Loucy (cell line): ENCODE measurements at regions not wholly inside any gene's neighbourhood (a gene's known extent, or its start where the extent isn't known, plus 50 kb on each side); places are given as distances from the start of the nearest gene placed in this dataset.

Experiments
- H2AFZ ChIP-seq: fragments of 200-600 bp; sonication (generic); 2 replicates; pipeline ENCODE4 v1.6.0; 2016; ENCODE audit warnings: antibody characterized with exemption, mild to moderate bottlenecking, low read length, moderate library complexity
- H3F3A ChIP-seq: fragments of 200-600 bp; 2 replicates; pipeline ENCODE4 v1.6.0; 2016; ENCODE audit warnings: antibody characterized with exemption, low read depth, mild to moderate bottlenecking
- H3K27me3 ChIP-seq: fragments of 200-600 bp; sonication (generic); 2 replicates; pipeline ENCODE4 v1.6.1; 2014; ENCODE audit warnings: low read length, mild to moderate bottlenecking; ENCODE audit not compliant: insufficient read depth, poor library complexity, severe bottlenecking
- H3K36me3 ChIP-seq: fragments of 200-600 bp; sonication (generic); 2 replicates; pipeline ENCODE4 v1.6.1; 2016; ENCODE audit warnings: low read length; ENCODE audit not compliant: insufficient read depth
- H3K4me1 ChIP-seq: fragments of 200-600 bp; sonication (generic); 2 replicates; pipeline ENCODE4 v1.5.1; 2014; ENCODE audit warnings: low read length, mild to moderate bottlenecking; ENCODE audit not compliant: insufficient read depth, poor library complexity, severe bottlenecking
- H3K4me2 ChIP-seq: fragments of 200-600 bp; sonication (generic); 2 replicates; pipeline ENCODE4 v1.6.0; 2014; ENCODE audit warnings: antibody characterized with exemption, low read length, low read depth, mild to moderate bottlenecking; ENCODE audit not compliant: poor library complexity, severe bottlenecking
- H3K4me3 ChIP-seq: fragments of 200-600 bp; sonication (generic); 2 replicates; pipeline ENCODE4 v1.5.1; 2014; ENCODE audit warnings: low read length, mild to moderate bottlenecking, mixed read lengths; ENCODE audit not compliant: poor library complexity, severe bottlenecking
- H3K79me2 ChIP-seq: fragments of 200-600 bp; sonication (generic); 2 replicates; pipeline ENCODE4 v1.6.1; 2014; ENCODE audit warnings: low read length; ENCODE audit not compliant: insufficient read depth
- H3K9ac ChIP-seq: fragments of 200-600 bp; sonication (generic); 2 replicates; pipeline ENCODE4 v1.6.0; 2014; ENCODE audit warnings: mild to moderate bottlenecking, low read depth, low read length, moderate library complexity; ENCODE audit not compliant: poor library complexity, severe bottlenecking
- H3K9me2 ChIP-seq: fragments of 200-600 bp; sonication (generic); replicated peaks from 2 replicates; pipeline ENCODE4 v1.6.1; 2016; ENCODE audit warnings: low read depth, low read length, mixed read lengths
- H3K9me3 ChIP-seq: fragments of 200-600 bp; sonication (generic); 2 replicates; pipeline ENCODE4 v1.6.1; 2014; ENCODE audit warnings: mild to moderate bottlenecking, antibody characterized with exemption, low read length, low read depth; ENCODE audit not compliant: insufficient read depth
- H4K20me1 ChIP-seq: fragments of 200-600 bp; sonication (generic); 2 replicates; pipeline ENCODE4 v1.6.0; 2014; ENCODE audit warnings: antibody characterized with exemption, low read length, mild to moderate bottlenecking; ENCODE audit not compliant: insufficient read depth, poor library complexity, severe bottlenecking
- CTCF ChIP-seq: fragments of 200-600 bp; sonication (generic); conservative IDR thresholded peaks from 2 replicates; pipeline ENCODE4 v1.5.1; 2014; ENCODE audit warnings: mild to moderate bottlenecking, antibody characterized with exemption, low read length
- EZH2phosphoT487 ChIP-seq: fragments of 200-600 bp; IDR thresholded peaks from 2 replicates; pipeline ENCODE4 v1.6.1; 2018; ENCODE audit warnings: antibody characterized with exemption, mild to moderate bottlenecking, moderate library complexity, borderline replicate concordance

- no peaks in the 10 kb centered on the region for H4K20me1 ChIP-seq
- H3K4me1 ChIP-seq = no peaks in the 10 kb centered on the region
- peaks cover 5% of the 10 kb centered on the region for H3K27me3 ChIP-seq
- H3K4me2 ChIP-seq = no peak overlapping the region
- H3K9ac ChIP-seq = no peak overlapping the region
- H3F3A ChIP-seq = no peaks in the 10 kb centered on the region
- no peaks in the 10 kb centered on the region for H3K9me3 ChIP-seq
- no peaks in the 10 kb centered on the region for H3K9me2 ChIP-seq
- no peak overlapping the region for H2AFZ ChIP-seq
- no peaks in the 10 kb centered on the region for H3K36me3 ChIP-seq
- TF ChIP-seq CTCF (no peak), EZH2phosphoT487 (no peak)
- H3K79me2 ChIP-seq = no peaks in the 10 kb centered on the region
- H3K4me3 ChIP-seq = no peak overlapping the region
Observed at GRCh38 chr3:184505076-184505878, 56.3 kb upstream of the EPHB3 start.

DNA sequence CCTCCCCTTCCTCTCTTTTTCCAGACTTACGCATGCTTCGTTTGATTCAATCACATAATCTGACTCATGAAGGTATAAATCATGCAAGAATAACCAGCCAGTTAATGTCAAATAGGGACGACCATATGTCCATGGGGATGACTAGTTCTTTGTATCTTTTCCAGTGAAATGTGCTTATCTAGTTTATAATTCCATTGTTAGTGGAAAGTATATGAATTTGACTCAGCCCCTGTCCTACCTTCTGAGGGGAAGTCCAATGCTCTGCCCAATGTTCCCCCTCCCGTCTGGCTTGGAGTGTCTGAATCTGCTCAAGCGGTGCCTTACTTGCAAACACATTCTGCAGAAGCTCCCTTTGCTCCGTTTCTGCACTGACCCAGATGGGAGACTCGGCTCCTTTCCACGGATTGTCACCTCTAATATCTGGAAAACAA, 55.0 kb upstream of the EPHB3 start:
- no peaks in the 10 kb centered on the region for H4K20me1 ChIP-seq
- H3K4me1 ChIP-seq = no peaks in the 10 kb centered on the region
- H2AFZ ChIP-seq = no peak overlapping the region
- TF ChIP-seq EZH2phosphoT487 = no peak
- no peak for TF ChIP-seq CTCF
- no peaks in the 10 kb centered on the region for H3K36me3 ChIP-seq
- no peaks in the 10 kb centered on the region for H3F3A ChIP-seq
- no peak overlapping the region for H3K4me2 ChIP-seq
- no peak overlapping the region for H3K4me3 ChIP-seq
- H3K9me3 ChIP-seq = no peaks in the 10 kb centered on the region
- H3K79me2 ChIP-seq = no peaks in the 10 kb centered on the region
- H3K27me3 ChIP-seq = peaks cover 5% of the 10 kb centered on the region
- H3K9me2 ChIP-seq = no peaks in the 10 kb centered on the region
- no peak overlapping the region for H3K9ac ChIP-seq

DNA sequence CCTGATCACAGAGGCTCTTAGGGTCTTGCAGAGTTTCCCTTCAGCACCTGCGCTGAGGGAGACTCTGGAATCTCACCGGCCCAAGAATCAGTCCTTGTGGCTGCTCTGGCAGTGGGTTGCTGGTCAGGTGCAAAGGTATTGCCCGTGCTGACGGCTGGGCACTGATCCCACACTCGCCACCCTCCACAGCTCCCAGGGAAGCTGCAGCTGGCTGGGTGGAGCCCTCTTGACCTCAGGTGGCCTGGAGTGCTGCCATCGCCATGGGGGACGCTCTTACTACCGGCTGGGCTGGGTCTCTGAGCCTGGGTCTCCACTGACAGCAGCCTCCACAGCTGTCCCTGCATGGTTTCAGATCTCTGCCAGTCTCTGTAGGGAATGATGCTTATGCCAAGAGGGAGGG, 52.6 kb upstream of the EPHB3 start:
- H3K36me3 ChIP-seq = no peaks in the 10 kb centered on the region
- no peaks in the 10 kb centered on the region for H3K79me2 ChIP-seq
- no peak overlapping the region for H3K4me2 ChIP-seq
- no peaks in the 10 kb centered on the region for H3K9me2 ChIP-seq
- no peak overlapping the region for H3K4me3 ChIP-seq
- peaks cover 5% of the 10 kb centered on the region for H3K27me3 ChIP-seq
- no peaks in the 10 kb centered on the region for H4K20me1 ChIP-seq
- no peaks in the 10 kb centered on the region for H3K4me1 ChIP-seq
- TF ChIP-seq EZH2phosphoT487 (no peak), CTCF (no peak)
- no peak overlapping the region for H3K9ac ChIP-seq
- no peak overlapping the region for H2AFZ ChIP-seq
- H3F3A ChIP-seq = no peaks in the 10 kb centered on the region
- H3K9me3 ChIP-seq = no peaks in the 10 kb centered on the region
